Breast epithelium (tissue), 3 donors: ENCODE measurements at regions not wholly inside any gene's neighbourhood (a gene's known extent, or its start where the extent isn't known, plus 50 kb on each side); places are given as distances from the start of the nearest gene placed in this dataset.
"Not testable (repeated sequence)": the region's sequence is repeated elsewhere in the genome, so short reads cannot be mapped to it uniquely, and the experiment has no call there.

Experiments
- CTCF ChIP-seq, 3 donors: fragments of 450-650 bp; IDR thresholded peaks; one replicate each; pipeline ENCODE4 v1.5.1; 2016 to 2017; ENCODE audit warnings: antibody characterized with exemption in 3 of 3, mild to moderate bottlenecking in 3 of 3, moderate library complexity in 3 of 3
- POLR2A ChIP-seq: fragments of 450-650 bp; IDR thresholded peaks from one replicate; pipeline ENCODE4 v1.6.1; 2016; ENCODE audit warnings: antibody characterized with exemption, mild to moderate bottlenecking, moderate library complexity

- TF ChIP-seq POLR2A; CTCF (IDR thresholded peaks at IDR 0.05): not testable (repeated sequence)
Measured at GRCh38 chr1:227474072-227474471, 89.3 kb upstream of the ZNF678 start.
